Posterior cingulate gyrus (tissue), 11 donors: ENCODE measurements at regions not wholly inside any gene's neighbourhood (a gene's known extent, or its start where the extent isn't known, plus 50 kb on each side); places are given as distances from the start of the nearest gene placed in this dataset.
A peak's percentile ranks its signal among the peaks of the same experiment; 100 is the strongest.

ENCODE experiments used
- DNase-seq, 10 donors: peaks; one replicate each; pipeline versions ENCODE4 v3.0.0 to v3.0.0-alpha.2; 2020 to 2021; ENCODE audit warnings: mixed read lengths in 3 of 10
- intact Hi-C: fragments of 100-400 bp; cut with DNase I; formaldehyde crosslinking; loops from one replicate; pipeline ENCODE4 v1.15.1; 2023

DNA sequence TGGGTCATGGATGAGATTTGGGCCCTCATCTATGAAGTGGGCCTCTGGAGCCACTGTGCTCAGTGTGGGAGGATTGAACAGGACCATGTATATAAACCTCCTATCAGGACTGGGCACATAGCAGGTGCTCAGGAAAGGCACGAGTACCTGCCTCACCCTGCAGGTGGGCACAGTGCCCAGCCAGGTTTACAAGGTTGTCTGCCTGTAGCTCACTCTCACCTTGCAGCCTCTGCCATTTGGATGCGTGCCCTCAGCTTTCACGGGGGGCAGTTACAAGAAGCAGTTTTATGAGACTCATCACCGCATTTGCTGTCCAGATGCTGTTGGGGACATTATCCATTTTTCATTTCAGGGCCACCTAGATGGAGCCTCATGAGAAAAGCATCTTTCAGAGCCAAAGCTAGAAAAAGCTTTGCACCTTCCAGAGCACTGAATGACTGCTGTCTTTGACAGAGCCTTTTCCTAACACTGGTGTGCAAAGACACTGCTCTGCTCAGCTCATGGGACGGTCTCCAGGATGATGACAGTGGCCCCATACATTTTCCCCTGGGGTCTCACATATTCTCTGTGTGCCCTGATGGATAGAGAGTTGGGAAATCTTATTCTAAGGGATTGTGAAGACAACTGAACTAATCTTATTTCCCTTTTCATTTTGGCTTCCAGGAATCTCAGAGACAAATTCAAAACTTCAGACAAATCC is 327.5 kb upstream of the RTL1 start:
- peak in 1 of 10 donors; percentile 36 for DNase-seq
- intact Hi-C loops = loop anchor here (10.0 kb wide), 3 partner anchors 326 to 846 kb away; partner anchors contain the start of gene RTL1

DNA sequence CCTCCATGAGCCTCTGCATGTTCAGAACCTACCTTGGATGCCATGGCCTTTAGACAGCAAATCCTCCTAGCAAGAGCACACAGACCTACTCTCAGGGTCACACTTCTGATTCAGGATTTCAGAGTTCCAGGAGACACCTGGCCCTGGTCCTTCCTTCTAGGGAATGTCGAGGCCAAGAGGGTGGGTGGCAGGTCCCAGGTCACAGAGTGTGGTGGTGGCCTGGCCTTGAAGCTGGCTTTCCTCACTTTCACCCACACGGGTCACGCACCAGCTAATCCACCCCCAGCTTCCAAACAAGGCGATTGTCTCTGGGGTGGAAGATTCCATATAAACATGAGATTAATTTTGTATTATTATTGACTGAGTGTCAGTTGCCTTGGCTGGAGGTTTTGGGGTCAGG is 328.3 kb upstream of the RTL1 start:
- intact Hi-C loops = loop anchor here (10.0 kb wide), 3 partner anchors 327 to 847 kb away; partner anchors contain the start of gene RTL1
- peak in 1 of 10 donors; percentile 65 for DNase-seq

DNA sequence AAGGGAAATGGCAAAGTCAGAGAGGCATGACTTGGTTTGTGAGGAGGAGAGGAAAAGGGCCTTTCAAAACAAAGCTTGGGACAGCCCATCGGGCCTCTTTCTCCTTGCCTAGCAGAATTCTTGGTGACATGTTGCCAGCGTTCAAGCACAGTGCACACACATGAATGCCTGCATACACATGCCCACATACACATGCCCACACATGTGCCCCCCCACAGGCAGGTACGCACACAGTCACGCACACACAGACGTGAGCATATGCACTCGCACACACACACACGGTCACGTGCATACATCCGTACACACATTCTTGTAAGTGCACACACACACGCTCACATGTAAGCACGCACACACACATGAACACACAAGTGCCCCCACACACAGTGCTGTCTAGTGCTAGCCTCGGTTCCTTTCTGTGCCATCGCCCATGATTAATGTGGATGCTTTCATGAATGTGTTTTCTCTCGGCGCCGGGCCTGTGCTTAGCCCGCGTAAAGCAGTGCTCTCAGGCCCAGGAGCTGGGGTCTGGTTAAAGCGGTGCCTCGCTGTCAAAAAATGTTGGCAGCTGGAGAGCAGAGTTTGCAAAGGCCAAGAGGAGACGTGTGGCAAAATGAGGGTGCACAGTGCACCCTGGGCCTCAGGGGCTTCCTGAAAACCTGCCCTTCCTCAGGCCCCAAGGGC is 328.8 kb upstream of the DIO3 start:
- intact Hi-C loops = loop anchor here (10.0 kb wide), 3 partner anchors 328 to 848 kb away; partner anchors contain the start of gene RTL1
- DNase-seq = peak in 1 of 10 donors; percentile 54

DNA sequence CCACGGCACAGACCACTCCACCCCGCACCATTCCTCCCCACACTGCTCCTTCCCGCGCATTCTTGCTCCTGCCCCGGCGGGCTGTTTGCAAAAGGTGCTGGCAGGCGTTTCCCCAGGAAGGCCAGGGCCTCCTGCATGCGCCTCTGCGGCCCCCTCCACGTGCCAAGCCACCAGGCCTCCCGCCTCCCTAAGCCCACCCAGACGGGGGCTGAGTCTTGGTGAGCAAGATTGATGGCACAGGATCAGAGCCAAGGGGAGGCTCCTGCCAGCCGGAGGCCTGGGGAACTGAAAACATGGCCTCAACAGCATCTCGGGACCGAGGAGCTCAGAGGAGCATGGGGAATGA is 328.3 kb upstream of the DIO3 start:
- intact Hi-C loops = loop anchor here (10.0 kb wide), 3 partner anchors 328 to 848 kb away; partner anchors contain the start of gene RTL1
- peak in 2 of 10 donors; percentile 51 to 72 for DNase-seq

DNA sequence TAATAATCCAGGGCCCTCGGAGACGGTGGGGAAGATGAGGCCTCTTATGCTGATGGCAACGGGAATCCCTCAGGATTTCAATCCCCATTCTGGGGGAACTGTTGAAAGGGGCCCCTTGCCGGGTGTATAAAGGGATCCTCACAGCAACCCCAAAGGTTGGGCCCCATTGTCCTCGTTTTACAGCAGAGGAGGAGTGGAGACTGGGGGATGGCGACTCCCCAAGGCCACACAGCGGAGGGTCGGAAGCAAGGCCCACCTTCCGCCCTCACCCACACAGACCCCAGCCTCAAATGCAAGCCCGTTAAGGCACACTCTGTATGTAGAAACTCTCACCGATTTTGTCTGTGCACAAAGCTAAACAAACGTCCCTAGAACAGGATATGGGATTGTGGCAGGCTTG is 327.9 kb upstream of the DIO3 start:
- DNase-seq = peak in 1 of 10 donors; percentile 55
- intact Hi-C loops = loop anchor here (10.0 kb wide), 3 partner anchors 329 to 849 kb away; partner anchors contain the start of gene RTL1

DNA sequence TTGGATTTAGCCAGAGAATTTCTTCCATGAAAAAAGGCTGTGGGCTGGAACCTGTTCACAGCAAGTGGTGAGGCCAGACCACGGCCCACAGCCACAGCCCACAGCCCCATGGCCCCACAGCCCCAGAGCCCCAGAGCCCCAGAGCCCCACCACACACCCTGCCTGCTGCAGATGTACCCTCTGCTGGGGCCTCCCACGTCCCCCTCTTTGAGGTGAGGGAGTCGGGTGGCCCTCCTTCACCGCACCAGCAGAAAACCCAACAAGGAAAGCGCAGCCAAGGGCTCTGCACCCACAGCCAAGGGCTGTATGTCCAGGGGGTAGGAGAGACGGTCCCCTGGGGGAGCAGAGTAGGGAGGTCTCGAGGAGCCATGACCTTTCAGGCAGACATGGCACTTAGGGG is 327.5 kb upstream of the DIO3 start:
- intact Hi-C loops = loop anchor here (10.0 kb wide), 3 partner anchors 329 to 849 kb away; partner anchors contain the start of gene RTL1
- DNase-seq = peak in 1 of 10 donors; percentile 71

DNA sequence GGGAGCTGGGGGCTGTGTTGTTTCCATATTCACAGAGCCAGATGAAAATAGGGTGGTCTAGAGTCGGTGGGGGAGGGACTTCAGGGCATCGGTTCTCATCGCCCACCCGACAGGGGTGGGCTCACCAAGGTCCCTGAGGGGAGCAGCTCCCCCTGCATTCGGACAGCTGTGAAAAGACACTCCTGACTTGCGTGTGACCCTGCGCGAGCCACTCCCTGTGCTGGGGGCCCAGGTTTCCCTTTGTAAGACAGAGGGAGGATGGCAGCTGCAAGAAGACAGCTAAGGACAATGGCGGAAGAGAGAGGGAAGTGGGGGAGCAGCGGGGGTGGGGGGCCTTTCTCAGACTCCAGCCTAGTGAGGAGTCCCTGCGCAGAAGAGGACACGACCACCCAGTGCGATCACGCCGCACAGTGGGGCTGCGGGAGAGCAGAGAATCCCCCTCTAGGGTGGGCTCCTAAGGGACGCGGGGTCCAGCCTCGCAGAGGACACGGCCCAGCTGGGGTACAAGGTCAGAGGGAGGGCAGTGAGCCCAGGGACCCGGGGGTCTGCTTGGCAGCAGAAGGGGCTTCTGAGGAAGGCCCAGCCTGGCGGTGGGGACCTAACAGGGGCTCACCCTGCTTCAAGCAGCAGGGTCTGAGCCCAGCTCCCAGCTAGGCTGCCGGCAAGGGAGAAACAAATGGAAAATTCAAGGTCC is 326.9 kb upstream of the DIO3 start:
- intact Hi-C loops = loop anchor here (10.0 kb wide), 3 partner anchors 330 to 850 kb away; partner anchors contain the start of gene RTL1
- peak in 1 of 10 donors; percentile 56 for DNase-seq

DNA sequence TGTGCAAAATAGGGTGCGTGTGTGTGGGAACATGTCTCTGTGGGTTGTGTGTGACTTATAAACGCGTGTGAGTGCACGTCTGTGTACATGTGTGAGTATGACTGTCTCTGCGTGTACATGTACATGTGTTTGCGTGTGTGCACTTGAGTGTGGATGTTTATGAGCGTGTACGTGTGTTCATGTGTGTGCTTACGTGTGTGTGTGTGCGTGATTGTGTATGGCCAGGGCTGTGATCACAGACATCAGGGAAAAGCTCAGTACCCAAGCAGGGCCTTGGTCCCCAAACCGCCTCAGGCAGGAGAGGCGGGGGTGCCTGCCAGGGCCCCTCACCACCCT is 326.3 kb upstream of the DIO3 start:
- intact Hi-C loops = loop anchor here (10.0 kb wide), 3 partner anchors 330 to 850 kb away; partner anchors contain the start of gene RTL1
- no peak for DNase-seq

DNA sequence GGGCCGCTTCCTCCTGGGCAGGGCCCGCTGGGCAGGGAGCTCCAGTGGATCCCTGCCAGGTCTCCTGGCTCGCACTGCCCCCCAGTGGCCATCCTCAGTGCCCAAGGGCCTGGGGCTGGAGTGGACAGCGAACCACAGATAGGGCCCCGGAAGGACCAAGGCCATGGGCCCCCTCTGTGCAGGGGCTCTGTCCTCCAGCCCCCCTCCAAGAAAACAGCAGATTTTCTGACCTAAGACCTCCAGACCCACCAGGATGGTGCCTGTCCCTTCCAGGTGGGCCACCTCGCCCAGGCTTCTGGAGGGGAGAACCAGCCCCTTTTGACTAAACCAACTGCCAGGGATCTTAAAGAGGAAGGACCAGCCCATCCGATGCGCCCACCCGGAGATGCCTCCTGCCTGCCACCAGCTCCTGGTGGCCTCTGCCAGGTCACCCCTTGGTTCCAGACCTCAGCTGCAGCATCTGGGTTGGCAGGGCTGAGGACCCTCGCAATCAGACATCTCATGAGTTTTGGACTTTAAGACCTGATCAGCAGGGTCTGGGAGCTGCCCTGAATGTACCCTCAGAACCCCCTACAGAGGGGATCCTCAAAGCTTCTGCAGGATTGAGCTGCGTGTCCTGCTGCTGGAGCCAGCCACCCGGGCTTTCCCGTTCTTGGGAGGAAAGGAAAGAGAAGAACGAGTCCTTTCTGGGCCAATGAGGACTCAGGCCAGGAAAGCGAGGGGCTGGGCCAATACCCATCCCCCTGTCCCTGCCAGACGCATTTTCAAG is 325.8 kb upstream of the DIO3 start:
- DNase-seq = peak in 8 of 10 donors; percentile 61 to 93 (median 71)
- intact Hi-C loops = loop anchor here (10.0 kb wide), 3 partner anchors 331 to 851 kb away; partner anchors contain the start of gene RTL1

DNA sequence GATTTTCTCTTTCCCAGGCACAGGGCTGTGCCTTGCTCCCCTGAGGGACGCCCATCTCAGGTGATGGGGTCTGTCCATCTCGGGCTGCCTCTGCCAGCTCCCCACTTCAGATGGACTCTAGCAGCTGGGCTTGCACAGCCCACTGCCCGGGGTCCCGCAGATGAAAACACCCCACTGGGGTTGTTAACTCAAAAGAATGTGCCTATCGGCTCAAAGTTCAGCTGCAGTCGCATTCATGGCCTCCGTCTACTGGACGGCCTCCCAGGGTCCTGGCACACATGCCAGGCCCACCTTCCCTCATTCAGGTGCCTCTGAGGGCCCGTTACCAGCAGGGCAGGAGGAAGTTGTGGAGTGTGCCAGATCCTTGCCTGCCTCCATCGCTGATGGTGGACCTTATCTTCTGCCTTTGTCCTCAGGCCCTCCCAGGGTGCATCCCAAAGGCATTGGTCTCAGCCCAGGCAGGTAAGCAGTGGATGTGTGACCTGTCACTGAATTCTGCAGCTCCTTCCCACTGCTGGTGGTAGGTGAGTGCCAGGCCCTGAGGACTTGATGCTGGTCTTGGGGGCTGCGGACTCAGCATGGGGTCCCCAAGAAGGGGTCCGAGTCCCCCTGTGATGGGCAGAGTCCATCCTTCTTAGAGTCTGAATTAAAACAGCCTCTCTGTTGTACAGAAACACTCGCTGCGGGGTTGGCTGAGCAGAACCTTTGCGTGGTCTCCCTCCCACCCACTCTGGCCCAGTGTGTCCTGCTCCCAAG is 324.6 kb upstream of the DIO3 start:
- intact Hi-C loops = loop anchor here (10.0 kb wide), 3 partner anchors 332 to 852 kb away; partner anchors contain the start of gene RTL1
- DNase-seq = peak in 1 of 10 donors; percentile 58

DNA sequence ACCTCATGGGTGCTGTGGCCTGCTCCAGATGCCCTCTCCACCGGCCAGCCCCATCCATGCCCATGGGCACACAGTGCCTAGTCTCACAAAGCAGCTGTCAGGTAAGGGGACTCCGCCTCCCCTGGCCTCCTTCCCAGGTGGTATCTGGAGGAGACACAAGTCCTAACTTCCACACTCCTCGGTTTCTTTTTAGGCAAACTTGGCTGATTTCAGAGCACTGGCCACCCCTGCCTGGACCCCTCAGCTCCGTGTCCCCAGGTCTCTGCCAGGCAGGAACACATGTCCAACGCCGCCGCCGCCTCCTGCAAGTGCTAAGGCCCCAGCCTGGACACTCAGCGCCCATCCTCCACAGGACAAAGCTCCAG is 324.1 kb upstream of the DIO3 start:
- intact Hi-C loops = loop anchor here (10.0 kb wide), 3 partner anchors 332 to 852 kb away; partner anchors contain the start of gene RTL1
- DNase-seq = peak in 2 of 10 donors; percentile 68 to 77

DNA sequence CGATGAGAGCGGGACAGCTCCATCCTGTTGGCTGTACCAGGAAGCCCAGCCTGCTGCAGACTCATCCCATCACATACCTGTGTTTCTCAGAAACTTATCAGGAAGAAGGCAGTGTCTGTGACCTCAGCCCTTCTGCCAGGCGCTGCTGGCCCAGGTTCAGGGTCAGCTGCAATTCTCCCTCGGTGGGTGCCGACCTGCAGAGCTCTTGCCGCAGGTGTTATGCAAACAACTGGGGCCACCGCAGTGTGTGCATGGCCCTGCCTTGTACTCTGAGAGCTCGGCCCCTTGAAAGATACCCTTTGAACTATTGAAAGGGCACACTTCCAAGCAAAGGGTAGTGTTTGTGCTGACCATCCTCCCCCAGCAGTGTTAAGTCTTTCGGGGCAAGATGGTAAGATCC is 322.2 kb upstream of the DIO3 start:
- DNase-seq = peak in 2 of 10 donors; percentile 20 to 42
- intact Hi-C loops = loop anchor here (10.0 kb wide), 3 partner anchors 334 to 854 kb away; partner anchors contain the start of gene RTL1

DNA sequence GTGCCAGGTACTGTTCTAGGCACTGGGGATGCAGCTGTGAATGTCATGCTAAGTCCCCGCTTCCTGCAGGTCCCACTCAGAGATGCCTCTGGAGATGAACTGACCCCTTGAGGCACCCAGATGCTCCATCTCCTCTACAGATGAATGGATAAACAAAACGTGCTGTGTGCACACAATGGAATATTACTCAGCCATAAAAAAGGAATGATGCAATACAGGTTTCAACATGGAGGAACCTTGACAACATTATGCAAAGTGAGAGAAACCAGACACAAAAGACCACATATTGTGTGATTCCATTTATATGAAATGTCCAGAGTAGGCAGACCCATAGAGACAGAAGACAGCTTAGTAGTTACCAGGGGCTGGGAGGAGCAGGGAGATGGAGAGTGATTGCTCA is 320.1 kb upstream of the DIO3 start:
- intact Hi-C loops = no loop called here
- DNase-seq = peak in 1 of 10 donors; percentile 14

DNA sequence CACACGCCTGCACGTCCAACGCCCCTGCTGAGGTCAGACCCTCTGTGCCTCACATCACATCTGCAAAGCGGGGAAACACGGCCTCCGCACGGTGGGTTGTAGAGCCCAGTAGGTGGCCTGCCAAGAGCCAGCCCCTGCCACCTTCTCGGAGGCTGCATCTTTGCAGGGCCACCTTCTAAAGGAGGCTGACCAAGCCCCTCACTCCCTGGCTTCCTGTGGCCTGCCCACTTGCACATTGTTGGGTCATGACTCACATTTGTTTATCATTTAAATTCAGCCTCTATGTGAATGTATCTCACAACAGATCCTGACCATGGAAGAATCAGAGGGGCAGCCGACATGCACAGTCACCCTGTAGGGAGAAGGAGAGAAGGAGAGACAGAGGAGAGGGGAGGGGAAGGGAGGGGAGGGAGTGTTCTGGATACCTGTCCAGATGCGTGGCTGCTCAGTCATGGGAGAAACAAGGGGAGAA is 319.5 kb upstream of the DIO3 start:
- peak in 2 of 10 donors; percentile 32 to 55 for DNase-seq
- intact Hi-C loops = no loop called here

DNA sequence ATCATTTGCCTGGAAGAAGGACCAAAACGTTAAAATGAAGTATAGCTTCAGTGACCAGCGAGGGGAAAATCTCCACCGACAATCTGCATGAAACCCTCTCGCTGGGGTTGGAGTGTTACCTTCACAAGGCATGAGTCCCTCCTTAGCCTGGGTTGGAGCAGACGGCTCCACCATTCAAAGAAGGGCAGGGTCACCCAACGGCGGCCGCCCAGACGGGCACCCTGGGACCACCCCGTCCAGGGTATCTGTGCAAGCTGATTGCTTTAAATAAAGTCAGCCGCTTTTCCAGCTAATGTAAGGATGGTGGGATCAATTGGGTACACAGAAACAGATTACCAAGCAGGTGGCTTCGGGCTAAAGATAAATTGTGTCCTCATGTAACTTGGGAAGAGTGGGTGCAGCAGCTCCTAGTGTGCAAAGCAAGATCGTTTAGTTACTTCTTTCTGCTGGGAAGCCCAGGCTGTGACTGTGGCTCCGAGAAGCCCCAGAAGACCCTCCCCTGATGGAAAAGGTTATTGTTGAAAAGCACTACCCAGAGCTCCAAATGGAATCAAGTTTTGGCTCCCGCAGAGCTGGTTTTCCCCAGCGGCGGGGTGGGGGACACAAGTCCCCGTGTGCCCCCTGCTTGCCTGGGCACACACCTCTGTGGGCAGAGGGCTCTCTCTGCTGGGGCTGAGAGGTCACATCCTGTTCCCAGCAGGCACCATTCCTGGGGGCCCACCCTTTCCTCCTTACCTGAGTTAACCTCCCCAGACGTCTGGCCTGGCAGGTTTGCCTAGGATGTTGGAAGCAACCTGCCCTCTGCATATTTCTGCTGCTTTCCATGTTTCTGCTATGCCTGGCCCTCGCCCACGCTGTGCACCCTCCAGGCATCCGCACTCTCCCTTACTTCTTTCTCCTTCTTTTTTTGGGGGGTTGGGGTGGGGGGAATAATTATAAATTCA is 318.6 kb upstream of the DIO3 start:
- intact Hi-C loops = no loop called here
- peak in 3 of 10 donors; percentile 52 to 59 (median 57) for DNase-seq

DNA sequence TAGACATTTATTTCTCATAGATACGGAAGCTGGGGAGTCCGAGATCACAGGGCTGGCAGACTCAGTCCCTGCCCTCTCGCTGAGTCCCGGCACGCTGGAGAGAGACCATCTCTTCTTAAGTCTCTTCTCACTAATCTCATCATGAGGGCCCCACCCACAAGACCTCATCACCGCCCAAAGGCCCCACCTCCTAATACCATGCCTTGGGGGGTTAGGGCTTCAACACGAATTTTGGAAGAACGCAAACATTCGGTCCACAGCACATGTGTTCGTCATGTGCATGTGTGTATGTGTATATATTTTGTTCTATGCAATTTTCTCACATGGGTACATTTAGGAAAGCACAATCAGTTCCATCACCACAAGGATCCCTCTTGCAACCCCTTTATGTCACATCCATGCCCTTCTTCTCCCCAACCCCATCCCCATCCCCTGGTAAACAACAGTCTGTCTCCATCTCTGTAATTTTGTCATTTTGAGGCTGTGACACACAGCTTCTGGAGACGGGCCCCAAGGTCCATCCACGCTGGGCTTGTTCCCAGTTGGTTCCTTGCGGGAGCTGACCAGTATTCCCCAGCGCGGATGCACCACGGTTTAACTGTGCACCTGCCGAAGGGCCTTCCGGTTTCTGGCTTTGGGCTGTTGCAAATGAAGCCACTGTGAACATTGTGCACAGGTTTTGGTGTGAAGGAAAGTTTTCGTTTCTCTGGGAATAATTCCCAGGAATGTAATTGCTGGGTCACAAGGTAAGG is 317.5 kb upstream of the DIO3 start:
- peak in 3 of 10 donors; percentile 30 to 75 (median 49) for DNase-seq
- intact Hi-C loops = no loop called here
